LNCAP (cell line): ENCODE measurements at regions not wholly inside any gene's neighbourhood (a gene's known extent, or its start where the extent isn't known, plus 50 kb on each side); places are given as distances from the start of the nearest gene placed in this dataset.

Source experiments
- CTCF ChIP-seq: fragments of 450-650 bp; IDR thresholded peaks from 2 replicates; pipeline ENCODE4 v1.5.1; 2017; ENCODE audit warnings: mild to moderate bottlenecking

DNA sequence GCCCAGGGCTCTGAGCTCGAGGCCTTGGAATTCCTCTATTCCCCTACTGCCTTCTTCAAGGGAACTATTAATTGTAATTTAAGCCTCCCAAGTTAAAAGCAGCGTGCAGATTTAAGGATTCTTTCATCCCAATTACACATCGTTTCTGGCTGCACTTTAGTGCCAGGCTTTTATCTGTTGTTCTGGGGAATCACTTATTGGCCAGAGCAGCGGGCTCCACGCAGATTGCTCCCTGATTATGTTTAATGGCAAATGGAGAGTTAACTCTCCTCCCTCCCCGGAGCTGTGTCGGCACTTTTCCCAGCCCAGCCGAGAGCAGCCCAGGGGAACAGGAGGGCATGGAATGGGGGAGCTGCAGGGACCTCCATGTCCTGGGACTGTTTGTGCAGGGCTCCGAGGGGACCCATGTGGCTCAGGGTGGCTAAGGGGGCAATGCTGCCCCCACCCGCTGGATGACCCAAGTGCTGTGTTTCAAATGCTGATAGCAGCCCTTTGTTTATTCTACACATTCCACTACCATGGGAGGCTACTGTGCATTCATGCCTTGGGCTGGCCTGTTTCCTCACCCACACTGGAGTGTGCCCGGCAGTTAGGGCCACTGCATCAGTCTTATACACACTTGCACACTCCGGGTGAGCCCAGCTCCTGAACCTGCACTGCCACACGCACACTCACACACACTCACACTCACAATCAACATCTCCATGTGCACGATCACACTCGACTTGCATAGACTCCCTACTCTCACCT is 93.3 kb upstream of the POU3F1 start:
- TF ChIP-seq CTCF, result no peak

- no peak for TF ChIP-seq CTCF
Measured at GRCh38 chr1:38138498-38139233, 92.1 kb upstream of the POU3F1 start.

- no peak for TF ChIP-seq CTCF
Measured at GRCh38 chr1:38137164-38137563, 90.6 kb upstream of the POU3F1 start.

DNA sequence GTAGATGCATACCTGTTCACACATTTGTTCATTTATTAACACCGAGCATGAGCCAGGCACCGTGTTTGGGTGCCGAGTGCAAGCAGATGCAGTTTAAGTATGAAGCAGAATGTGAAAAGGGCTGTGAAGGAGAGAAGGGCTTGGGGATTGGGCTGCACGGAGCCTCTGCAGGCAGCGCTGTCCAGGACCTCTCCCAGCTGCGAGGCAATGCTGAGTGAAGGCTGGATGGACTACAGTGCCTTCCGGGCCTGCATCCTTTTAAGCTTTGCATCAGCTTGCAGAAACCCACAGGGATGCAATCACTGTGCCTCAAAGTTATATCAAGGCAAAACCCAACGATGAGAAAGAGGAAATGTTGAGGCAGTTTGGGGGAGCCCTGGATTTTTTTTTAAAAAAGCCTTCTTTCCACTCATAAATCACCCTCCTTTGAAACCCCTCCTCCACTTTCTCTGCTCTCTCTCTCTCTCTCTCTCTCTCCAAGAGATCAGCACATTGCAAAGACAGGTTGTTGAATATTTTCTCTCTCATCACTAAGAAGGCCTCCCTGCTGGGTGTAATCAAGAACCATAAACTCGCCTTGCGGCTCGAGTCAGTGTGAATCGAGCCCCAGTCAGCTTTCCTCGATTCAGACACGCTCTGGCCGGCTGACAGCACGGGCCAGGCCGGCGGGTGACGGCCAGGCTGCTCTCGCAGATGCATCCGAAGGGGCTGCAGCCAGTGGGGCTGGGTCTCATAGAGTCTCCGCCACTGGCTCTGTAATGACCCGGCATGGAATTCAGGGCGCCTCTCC is 89.2 kb upstream of the POU3F1 start:
- no peak for TF ChIP-seq CTCF

DNA sequence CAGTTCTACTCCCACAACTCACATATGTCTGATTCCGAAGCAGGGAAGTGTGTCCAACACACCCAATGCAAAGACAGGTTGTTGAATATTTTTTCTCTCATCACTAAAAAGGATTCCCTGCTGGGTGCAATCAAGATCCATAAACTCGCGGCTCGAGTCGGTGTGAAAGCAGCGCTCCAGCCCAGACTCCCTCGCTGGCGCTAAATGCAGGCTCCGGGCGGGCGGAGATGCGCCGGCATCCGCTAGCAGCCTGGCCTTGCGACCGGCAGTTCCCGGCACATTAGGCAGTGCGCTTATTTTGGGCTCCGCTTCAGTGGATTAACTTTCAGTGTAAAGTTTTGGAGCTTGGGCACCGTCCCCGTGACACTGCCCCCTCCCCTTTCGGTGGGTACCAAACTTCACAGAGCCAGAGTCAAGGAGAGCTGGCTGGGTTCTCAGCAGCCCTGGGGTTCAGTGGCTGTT is 87.7 kb upstream of the POU3F1 start:
- TF ChIP-seq CTCF, result no peak

DNA sequence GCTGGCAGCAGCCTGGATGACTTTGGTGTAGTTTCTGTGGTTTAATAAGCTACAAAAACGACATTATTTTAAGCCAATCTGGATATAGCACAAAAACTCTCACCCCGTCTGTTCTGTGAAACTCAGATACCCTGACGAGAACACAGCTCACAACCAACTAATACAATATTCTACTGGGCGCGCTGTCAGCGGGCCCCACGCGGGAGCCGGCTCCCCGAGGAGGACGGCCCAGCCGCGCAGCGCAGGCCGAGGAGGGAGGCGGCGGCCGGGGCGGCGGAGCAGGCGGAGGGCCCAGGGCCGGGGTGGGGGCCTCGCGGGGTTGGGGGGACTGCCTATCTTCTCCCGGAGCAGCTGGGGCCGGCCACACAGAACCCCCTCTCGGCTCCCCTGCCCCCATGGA is 87.2 kb upstream of the POU3F1 start:
- no peak for TF ChIP-seq CTCF

DNA sequence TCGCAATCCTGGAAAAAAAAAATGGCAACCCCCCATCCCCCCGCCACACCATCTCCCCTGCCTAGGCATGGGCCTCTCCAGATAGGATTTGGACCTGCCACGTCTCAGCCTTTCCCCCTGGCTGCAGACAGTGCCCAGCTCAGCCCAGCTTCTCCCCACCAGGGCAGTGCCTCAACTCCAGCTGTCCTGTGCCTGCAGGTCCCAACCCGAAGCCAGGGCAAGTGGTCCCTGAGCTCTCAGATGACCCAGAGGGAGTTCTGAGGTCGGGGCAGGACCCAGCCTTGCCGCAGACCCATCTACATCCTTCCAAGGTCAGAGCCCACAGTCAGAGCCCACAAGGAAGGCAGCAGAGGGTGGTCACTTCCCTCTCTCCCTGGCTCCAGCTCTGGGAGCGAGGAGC is 86.7 kb upstream of the POU3F1 start:
- no peak for TF ChIP-seq CTCF
